IMR-90 (cell line): ENCODE measurements at regions not wholly inside any gene's neighbourhood (a gene's known extent, or its start where the extent isn't known, plus 50 kb on each side); places are given as distances from the start of the nearest gene placed in this dataset.
A peak's percentile ranks its signal among the peaks of the same experiment; 100 is the strongest.

Source experiments
- ATAC-seq: fragments of 200-7000 bp; cut with Tn5 transposase; 2 replicates; pipeline ENCODE4 v1.9.1; 2020; ENCODE audit warnings: low read depth, mild to moderate bottlenecking, moderate library complexity
- BruUV-seq: library from RNA; stranded (reverse); fragments of 400-500 nt; replicated peaks from 2 replicates; lab custom pipeline; 2021; lab: Mats Ljungman, UMichigan
- CTCF ChIA-PET: fragments of 300-600 bp; formaldehyde crosslinking; extraction: SDS; loops from one replicate; lab custom pipeline; 2021; ENCODE audit warnings: antibody characterized with exemption; lab: Yijun Ruan, JAX
- POLR2A ChIA-PET: fragments of 300-600 bp; sonication (Branson Sonifier 250); formaldehyde crosslinking; loops from one replicate; lab custom pipeline; 2022; ENCODE audit warnings: antibody characterized with exemption; ENCODE audit not compliant: unreplicated experiment; lab: Charles Lee
- DNase-seq: peaks from one replicate; pipeline ENCODE4 v3.0.0; 2013
- H2AFZ ChIP-seq: replicated peaks from 2 replicates; pipeline ENCODE3; 2013; ENCODE audit warnings: low read length, mild to moderate bottlenecking; ENCODE audit not compliant: poor library complexity
- H2AK5ac ChIP-seq: 2 replicates; pipeline ENCODE4 v1.6.1; 2013; ENCODE audit warnings: low read depth, low read length, inconsistent platforms
- H2AK9ac ChIP-seq: replicated peaks from 2 replicates; pipeline ENCODE3; 2013; ENCODE audit warnings: mild to moderate bottlenecking, low read depth, low read length, moderate library complexity; ENCODE audit not compliant: poor library complexity
- H2BK120ac ChIP-seq: 2 replicates; pipeline ENCODE4 v1.6.1; 2013; ENCODE audit warnings: low read depth, low read length, inconsistent platforms
- H2BK15ac ChIP-seq: 3 replicates; pipeline ENCODE4 v1.6.1; 2013; ENCODE audit warnings: low read depth, low read length, inconsistent platforms
- H2BK20ac ChIP-seq: 2 replicates; pipeline ENCODE4 v1.6.1; 2013; ENCODE audit warnings: low read depth, mild to moderate bottlenecking, inconsistent platforms, low read length, moderate library complexity
- H2BK5ac ChIP-seq: 2 replicates; pipeline ENCODE4 v1.6.1; 2013; ENCODE audit warnings: mild to moderate bottlenecking, low read depth, low read length, inconsistent platforms; ENCODE audit not compliant: poor library complexity, severe bottlenecking
- H3K14ac ChIP-seq: replicated peaks from 2 replicates; pipeline ENCODE4 v1.6.1; 2013; ENCODE audit warnings: low read depth, low read length, inconsistent platforms
- H3K18ac ChIP-seq: 2 replicates; pipeline ENCODE4 v1.6.1; 2013; ENCODE audit warnings: low read depth, low read length, control low read depth
- H3K23ac ChIP-seq: 2 replicates; pipeline ENCODE4 v1.6.1; 2013; ENCODE audit warnings: low read depth, low read length, inconsistent platforms
- H3K27ac ChIP-seq: 2 replicates; pipeline ENCODE4 v1.5.1; 2013; ENCODE audit warnings: mild to moderate bottlenecking, control low read depth, low read length; ENCODE audit not compliant: insufficient read depth
- H3K27me3 ChIP-seq: 2 replicates; pipeline ENCODE4 v1.6.1; 2013; ENCODE audit warnings: low read length; ENCODE audit not compliant: control insufficient read depth, insufficient read depth
- H3K36me3 ChIP-seq: 2 replicates; pipeline ENCODE4 v1.6.1; 2013; ENCODE audit warnings: low read length, mixed read lengths; ENCODE audit not compliant: control insufficient read depth, insufficient read depth
- H3K4ac ChIP-seq: 2 replicates; pipeline ENCODE4 v1.6.1; 2013; ENCODE audit warnings: low read depth, low read length, inconsistent platforms
- H3K4me1 ChIP-seq: 2 replicates; pipeline ENCODE4 v1.6.1; 2013; ENCODE audit warnings: low read length, mixed read lengths; ENCODE audit not compliant: control insufficient read depth, insufficient read depth
- H3K4me2 ChIP-seq: 2 replicates; pipeline ENCODE4 v1.6.1; 2013; ENCODE audit warnings: low read depth, mild to moderate bottlenecking, control low read depth, low read length, moderate library complexity
- H3K4me3 ChIP-seq: 2 replicates; pipeline ENCODE4 v1.5.1; 2013; ENCODE audit warnings: low read depth, mild to moderate bottlenecking, control low read depth, low read length, moderate library complexity; ENCODE audit not compliant: insufficient read depth
- H3K56ac ChIP-seq: 2 replicates; pipeline ENCODE4 v1.6.1; 2013; ENCODE audit warnings: low read length, inconsistent platforms; ENCODE audit not compliant: insufficient read depth; ENCODE audit errors: extremely low read depth
- H3K79me1 ChIP-seq, 2 experiments: 2 replicates each; pipeline ENCODE4 v1.6.1; 2013; ENCODE audit warnings: low read length in 2 of 2, inconsistent platforms in 1 of 2, low read depth in 1 of 2
- H3K9ac ChIP-seq: 2 replicates; pipeline ENCODE4 v1.6.1; 2013; ENCODE audit warnings: low read depth, low read length, control low read depth
- H3K9me1 ChIP-seq: 2 replicates; pipeline ENCODE4 v1.6.1; 2013; ENCODE audit warnings: low read length, inconsistent platforms; ENCODE audit not compliant: insufficient read depth
- H3K9me3 ChIP-seq: 2 replicates; pipeline ENCODE4 v1.6.1; 2013; ENCODE audit warnings: low read length; ENCODE audit not compliant: control insufficient read depth, insufficient read depth
- H4K20me1 ChIP-seq: 2 replicates; pipeline ENCODE4 v1.6.1; 2013; ENCODE audit warnings: low read length, inconsistent platforms; ENCODE audit not compliant: insufficient read depth
- H4K5ac ChIP-seq: 2 replicates; pipeline ENCODE4 v1.6.1; 2013; ENCODE audit warnings: mild to moderate bottlenecking, low read depth, low read length, control low read depth
- H4K8ac ChIP-seq, 2 experiments: 2 replicates each; pipeline ENCODE4 v1.6.1; 2013; ENCODE audit warnings: low read depth in 2 of 2, low read length in 2 of 2, control low read depth in 1 of 2, inconsistent platforms in 1 of 2
- H4K91ac ChIP-seq: 2 replicates; pipeline ENCODE4 v1.6.1; 2013; ENCODE audit warnings: low read depth, low read length, inconsistent platforms; ENCODE audit not compliant: insufficient read depth
- BHLHE40 ChIP-seq: fragments of 150-350 bp; IDR thresholded peaks from 2 replicates; pipeline ENCODE4 v1.6.1; 2016; ENCODE audit warnings: mild to moderate bottlenecking, low read depth, low read length
- CTCF ChIP-seq: conservative IDR thresholded peaks from 2 replicates; pipeline ENCODE4 v1.5.1; 2012; ENCODE audit warnings: mild to moderate bottlenecking, low read depth, low read length, improper control_type of control experiment
- FOS ChIP-seq: fragments of 150-350 bp; IDR thresholded peaks from 2 replicates; pipeline ENCODE4 v1.6.1; 2016; ENCODE audit warnings: low read depth, low read length
- MXI1 ChIP-seq: IDR thresholded peaks from 2 replicates; pipeline ENCODE4 v1.6.1; 2012; ENCODE audit warnings: low read depth, mild to moderate bottlenecking, low read length, moderate library complexity, borderline replicate concordance
- RCOR1 ChIP-seq: IDR thresholded peaks from 2 replicates; pipeline ENCODE4 v1.6.1; 2012; ENCODE audit warnings: mild to moderate bottlenecking, low read length, improper control_type of control experiment; ENCODE audit not compliant: insufficient replicate concordance
- RFX5 ChIP-seq: IDR thresholded peaks from 2 replicates; pipeline ENCODE4 v1.8.0; 2012; ENCODE audit warnings: low read depth, mild to moderate bottlenecking, low read length, moderate library complexity
- SMC3 ChIP-seq: fragments of 150-350 bp; IDR thresholded peaks from 2 replicates; pipeline ENCODE4 v1.6.1; 2016; ENCODE audit warnings: low read depth, mild to moderate bottlenecking, antibody characterized with exemption, low read length, moderate library complexity
- WGBS, 2 experiments: methylation state at CpG; one replicate each; pipeline versions ENCODE4 v1.1.5 to v1.1.7; 2013; ENCODE audit warnings: missing lambda C conversion rate in 2 of 2; ENCODE audit not compliant: insufficient read length in 1 of 2; ENCODE audit errors: extremely low coverage in 2 of 2; 5-methylcytosine and 5-hydroxymethylcytosine counted together
- dilution Hi-C: fragments of 300-500 bp; cut with HindIII; formaldehyde crosslinking; loops from one replicate; pipeline ENCODE4 v1.14.3; 2018; ENCODE audit warnings: low sequenced_read_pairs; ENCODE audit not compliant: unreplicated experiment
- in situ Hi-C: fragments of 300-500 bp; cut with MboI; formaldehyde crosslinking; loops from 3 replicates; pipeline ENCODE4 v1.14.3; 2019; ENCODE audit warnings: low sequenced_read_pairs, inconsistent platforms, mixed read lengths
- intact Hi-C: fragments of 100-400 bp; cut with micrococcal nuclease; formaldehyde crosslinking; loops from 2 replicates; pipeline ENCODE4 v1.10.0; 2022

DNA sequence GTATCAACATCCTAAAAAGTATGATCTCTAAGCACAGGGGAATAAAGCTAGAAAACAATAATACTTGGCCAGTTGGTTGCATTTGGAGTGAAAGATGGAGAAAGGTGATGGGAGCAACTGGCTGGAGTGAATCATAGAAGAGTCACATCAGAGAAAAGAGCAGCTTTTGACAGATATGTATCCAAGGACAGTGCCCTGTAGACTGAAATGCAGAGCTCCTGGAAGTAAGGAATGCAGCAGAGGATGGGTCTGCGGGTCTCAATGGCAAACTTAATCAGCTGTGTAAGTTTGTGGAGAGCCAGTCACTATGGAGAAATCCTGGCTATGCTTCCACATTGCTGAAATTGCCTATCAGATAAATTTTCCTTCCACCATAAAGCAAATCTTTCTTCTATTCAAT, 218.1 kb upstream of the PRNP start:
- H2BK15ac ChIP-seq: no peak overlapping the region; the same call in 2 of the 3 replicates
- H3K9me3 ChIP-seq: no peaks in the 10 kb centered on the region
- no peak overlapping the region for H2AFZ ChIP-seq
- no CpG with 5 or more reads among the region's 1 CpG for WGBS, 2 experiments
- no peak for ATAC-seq
- no peak overlapping the region for H3K9ac ChIP-seq
- no peak overlapping the region for H4K91ac ChIP-seq
- no peak overlapping the region; the same call in 1 of the 2 replicates for H3K23ac ChIP-seq
- no peak overlapping the region for H3K56ac ChIP-seq
- H3K79me1 ChIP-seq: 0 out of 4 replicates have a peak, but pooled peaks cover 0 to 4% of the 10 kb centered on the region in 2 experiments
- dilution Hi-C loops: no loop called here
- no TSS peak for BruUV-seq
- ChIA-PET POLR2A (no interaction called here), CTCF (interaction anchor here (1.0 kb wide), 1 partner anchor 12 kb away, joined by 3 read pairs; no protein-coding TSS in a partner anchor)
- H4K5ac ChIP-seq: no peak overlapping the region
- intact Hi-C loops: no loop called here
- H2BK5ac ChIP-seq: no peak overlapping the region
- no peak overlapping the region; a peak in 1 of 4 replicates for H4K8ac ChIP-seq
- no peaks in the 10 kb centered on the region for H4K20me1 ChIP-seq
- peak overlapping the region; percentile 71; the same call in 1 of the 2 replicates for H2BK20ac ChIP-seq
- peak overlapping the region; percentile 24; the same call in 1 of the 2 replicates for H3K4ac ChIP-seq
- H3K27me3 ChIP-seq: no peaks in the 10 kb centered on the region
- H2BK120ac ChIP-seq: peak overlapping the region; percentile 48; the same call in 1 of the 2 replicates
- no peak overlapping the region for H3K4me2 ChIP-seq
- H3K4me3 ChIP-seq: no peak overlapping the region
- H3K36me3 ChIP-seq: no peaks in the 10 kb centered on the region
- in situ Hi-C loops: no loop called here
- peak; percentile 8 for DNase-seq
- H3K14ac ChIP-seq: peak overlapping the region; percentile 33
- H3K4me1 ChIP-seq: peaks cover 15% of the 10 kb centered on the region
- H2AK5ac ChIP-seq: peak overlapping the region; percentile 56; the same call in 1 of the 2 replicates
- no peak overlapping the region for H3K27ac ChIP-seq
- no peak overlapping the region for H2AK9ac ChIP-seq
- no peak for TF ChIP-seq SMC3
- no peak for TF ChIP-seq BHLHE40
- TF ChIP-seq FOS: no peak
- TF ChIP-seq RFX5: no peak
- no peak for TF ChIP-seq CTCF
- no peak for TF ChIP-seq MXI1
- no peak for TF ChIP-seq RCOR1
- H3K18ac ChIP-seq: no peak overlapping the region
- peaks cover 11% of the 10 kb centered on the region for H3K9me1 ChIP-seq
